ENCODE measurements at regions not wholly inside any gene's neighbourhood (a gene's known extent, or its start where the extent isn't known, plus 50 kb on each side); places are given as distances from the start of the nearest gene placed in this dataset.

- no peak overlapping the region for H3K27ac Mint-ChIP-seq
- no peak overlapping the region for H3K4me3 Mint-ChIP-seq
- intact Hi-C loops (cut with micrococcal nuclease), result no loop called here
These were observed 599.0 kb downstream of the LMO4 start for GRCh38 chr1:87927391-87928280.

GRCh38 chr1:87928623-87929022 lies 599.9 kb downstream of the LMO4 start:
- intact Hi-C loops (cut with micrococcal nuclease), result no loop called here
- H3K9me3 Mint-ChIP-seq, result peaks cover 14% of the 10 kb centered on the region
- no peaks in the 10 kb centered on the region for H3K4me1 Mint-ChIP-seq (ENCODE audit: low read depth)
- H3K27ac Mint-ChIP-seq, result no peak overlapping the region
- H3K36me3 Mint-ChIP-seq (ENCODE audit: low read depth), result no peaks in the 10 kb centered on the region
- no peak overlapping the region for H3K4me3 Mint-ChIP-seq
- no peaks in the 10 kb centered on the region for H3K27me3 Mint-ChIP-seq

More at GRCh38 chr1:87927391-87928280, 599.0 kb downstream of the LMO4 start:
- Mint-ChIP-seq H3K36me3 (ENCODE audit: low read depth) (no peaks in the 10 kb centered on the region), H3K9me3 (peaks cover 14% of the 10 kb centered on the region), H3K27me3 (no peaks in the 10 kb centered on the region), H3K4me1 (ENCODE audit: low read depth) (no peaks in the 10 kb centered on the region)

GRCh38 chr1:87929906-87930305 lies 601.2 kb downstream of the LMO4 start:
- Mint-ChIP-seq H3K9me3 (peaks cover 14% of the 10 kb centered on the region), H3K27ac (no peak overlapping the region), H3K4me1 (ENCODE audit: low read depth) (no peaks in the 10 kb centered on the region), H3K36me3 (ENCODE audit: low read depth) (no peaks in the 10 kb centered on the region), H3K27me3 (no peaks in the 10 kb centered on the region), H3K4me3 (no peak overlapping the region)
- intact Hi-C loops (cut with micrococcal nuclease), result loop anchor here (10.0 kb wide), 1 partner anchor 55 kb away; no protein-coding TSS in a partner anchor

- no peaks in the 10 kb centered on the region for H3K36me3 Mint-ChIP-seq (ENCODE audit: low read depth)
- no peaks in the 10 kb centered on the region for H3K27me3 Mint-ChIP-seq
- intact Hi-C loops (cut with micrococcal nuclease), result loop anchor here (10.0 kb wide), 1 partner anchor 56 kb away; no protein-coding TSS in a partner anchor
- no peaks in the 10 kb centered on the region for H3K4me1 Mint-ChIP-seq (ENCODE audit: low read depth)
- peaks cover 14% of the 10 kb centered on the region for H3K9me3 Mint-ChIP-seq
- no peak overlapping the region for H3K27ac Mint-ChIP-seq
- H3K4me3 Mint-ChIP-seq, result no peak overlapping the region
These were observed 602.1 kb downstream of the LMO4 start for GRCh38 chr1:87930796-87931195.

GRCh38 chr1:87933171-87933570 lies 604.5 kb downstream of the LMO4 start:
- intact Hi-C loops (cut with micrococcal nuclease), result loop anchor here (10.0 kb wide), 1 partner anchor 58 kb away; no protein-coding TSS in a partner anchor
- Mint-ChIP-seq H3K27me3 (no peaks in the 10 kb centered on the region), H3K27ac (no peak overlapping the region), H3K4me1 (ENCODE audit: low read depth) (no peaks in the 10 kb centered on the region), H3K36me3 (ENCODE audit: low read depth) (no peaks in the 10 kb centered on the region), H3K4me3 (no peak overlapping the region), H3K9me3 (peaks cover 14% of the 10 kb centered on the region)

- no peak overlapping the region for H3K27ac Mint-ChIP-seq
- H3K4me3 Mint-ChIP-seq, result no peak overlapping the region
- H3K4me1 Mint-ChIP-seq (ENCODE audit: low read depth), result no peaks in the 10 kb centered on the region
- no peaks in the 10 kb centered on the region for H3K36me3 Mint-ChIP-seq (ENCODE audit: low read depth)
- H3K9me3 Mint-ChIP-seq, result peaks cover 14% of the 10 kb centered on the region
- H3K27me3 Mint-ChIP-seq, result no peaks in the 10 kb centered on the region
- intact Hi-C loops (cut with micrococcal nuclease), result loop anchor here (10.0 kb wide), 1 partner anchor 60 kb away; no protein-coding TSS in a partner anchor
These were observed 606.5 kb downstream of the LMO4 start for GRCh38 chr1:87935130-87935529.

- no peaks in the 10 kb centered on the region for H3K4me1 Mint-ChIP-seq (ENCODE audit: low read depth)
- intact Hi-C loops (cut with micrococcal nuclease), result loop anchor here (10.0 kb wide), 1 partner anchor 63 kb away; no protein-coding TSS in a partner anchor
- H3K27ac Mint-ChIP-seq, result no peak overlapping the region
- H3K36me3 Mint-ChIP-seq (ENCODE audit: low read depth), result no peaks in the 10 kb centered on the region
- no peaks in the 10 kb centered on the region for H3K9me3 Mint-ChIP-seq
- H3K4me3 Mint-ChIP-seq, result no peak overlapping the region
- no peaks in the 10 kb centered on the region for H3K27me3 Mint-ChIP-seq
These were observed 609.2 kb downstream of the LMO4 start for GRCh38 chr1:87937831-87938395.

- Mint-ChIP-seq H3K36me3 (ENCODE audit: low read depth) (no peaks in the 10 kb centered on the region), H3K27me3 (peaks cover 3% of the 10 kb centered on the region), H3K9me3 (no peaks in the 10 kb centered on the region), H3K4me3 (no peak overlapping the region), H3K4me1 (ENCODE audit: low read depth) (no peaks in the 10 kb centered on the region), H3K27ac (no peak overlapping the region)
- intact Hi-C loops (cut with micrococcal nuclease), result loop anchor here (10.0 kb wide), 1 partner anchor 64 kb away; no protein-coding TSS in a partner anchor
These were observed 610.0 kb downstream of the LMO4 start for GRCh38 chr1:87938631-87939030.

- Mint-ChIP-seq H3K4me1 (ENCODE audit: low read depth) (no peaks in the 10 kb centered on the region), H3K36me3 (ENCODE audit: low read depth) (no peaks in the 10 kb centered on the region), H3K27me3 (peaks cover 3% of the 10 kb centered on the region), H3K27ac (no peak overlapping the region), H3K9me3 (no peaks in the 10 kb centered on the region), H3K4me3 (no peak overlapping the region)
- intact Hi-C loops (cut with micrococcal nuclease), result loop anchor here (10.0 kb wide), 1 partner anchor 65 kb away; no protein-coding TSS in a partner anchor
These were observed 610.8 kb downstream of the LMO4 start for GRCh38 chr1:87939444-87939843.

- H3K27me3 Mint-ChIP-seq, result peaks cover 3% of the 10 kb centered on the region
- no peaks in the 10 kb centered on the region for H3K36me3 Mint-ChIP-seq (ENCODE audit: low read depth)
- no peak overlapping the region for H3K27ac Mint-ChIP-seq
- H3K4me3 Mint-ChIP-seq, result no peak overlapping the region
- H3K4me1 Mint-ChIP-seq (ENCODE audit: low read depth), result no peaks in the 10 kb centered on the region
- no peaks in the 10 kb centered on the region for H3K9me3 Mint-ChIP-seq
- intact Hi-C loops (cut with micrococcal nuclease), result no loop called here
These were observed 611.7 kb downstream of the LMO4 start for GRCh38 chr1:87940421-87940820.

GRCh38 chr1:87941337-87941946 lies 612.8 kb downstream of the LMO4 start:
- Mint-ChIP-seq H3K9me3 (no peaks in the 10 kb centered on the region), H3K4me1 (ENCODE audit: low read depth) (no peaks in the 10 kb centered on the region), H3K27ac (no peak overlapping the region), H3K4me3 (no peak overlapping the region), H3K36me3 (ENCODE audit: low read depth) (no peaks in the 10 kb centered on the region), H3K27me3 (peaks cover 3% of the 10 kb centered on the region)
- intact Hi-C loops (cut with micrococcal nuclease), result no loop called here

- intact Hi-C loops (cut with micrococcal nuclease), result no loop called here
- no peaks in the 10 kb centered on the region for H3K9me3 Mint-ChIP-seq
- H3K36me3 Mint-ChIP-seq (ENCODE audit: low read depth), result no peaks in the 10 kb centered on the region
- H3K27me3 Mint-ChIP-seq, result peaks cover 3% of the 10 kb centered on the region
- H3K27ac Mint-ChIP-seq, result no peak overlapping the region
- no peak overlapping the region for H3K4me3 Mint-ChIP-seq
- no peaks in the 10 kb centered on the region for H3K4me1 Mint-ChIP-seq (ENCODE audit: low read depth)
These were observed 613.5 kb downstream of the LMO4 start for GRCh38 chr1:87942165-87942564.

- no peaks in the 10 kb centered on the region for H3K36me3 Mint-ChIP-seq (ENCODE audit: low read depth)
- no peaks in the 10 kb centered on the region for H3K9me3 Mint-ChIP-seq
- intact Hi-C loops (cut with micrococcal nuclease), result no loop called here
- H3K27me3 Mint-ChIP-seq, result peaks cover 1% of the 10 kb centered on the region
- H3K4me1 Mint-ChIP-seq (ENCODE audit: low read depth), result peaks cover 13% of the 10 kb centered on the region
- H3K27ac Mint-ChIP-seq, result no peak overlapping the region
- no peak overlapping the region for H3K4me3 Mint-ChIP-seq
These were observed 621.0 kb downstream of the LMO4 start for GRCh38 chr1:87949711-87950110.

GRCh38 chr1:87950369-87950768 lies 621.7 kb downstream of the LMO4 start:
- H3K27me3 Mint-ChIP-seq, result peaks cover 1% of the 10 kb centered on the region
- H3K27ac Mint-ChIP-seq, result no peak overlapping the region
- no peaks in the 10 kb centered on the region for H3K36me3 Mint-ChIP-seq (ENCODE audit: low read depth)
- H3K4me1 Mint-ChIP-seq (ENCODE audit: low read depth), result peaks cover 13% of the 10 kb centered on the region
- no peaks in the 10 kb centered on the region for H3K9me3 Mint-ChIP-seq
- no peak overlapping the region for H3K4me3 Mint-ChIP-seq
- intact Hi-C loops (cut with micrococcal nuclease), result no loop called here

Measured in dendritic cell treated with granulocyte-macrophage colony-stimulating factor and Interleukin-4, amounts not matched to agents 40 ng/mL and 50 ng/mL, for 4 days (primary cell).